Calu3 (cell line): ENCODE measurements at regions not wholly inside any gene's neighbourhood (a gene's known extent, or its start where the extent isn't known, plus 50 kb on each side); places are given as distances from the start of the nearest gene placed in this dataset.

Source experiments
- BruUV-seq: library from RNA; stranded (reverse); fragments of 400-500 nt; replicated peaks from 2 replicates; lab custom pipeline; 2021; lab: Mats Ljungman, UMichigan
- CTCF ChIA-PET: fragments of 300-600 bp; sonication (Branson Sonifier 250); formaldehyde crosslinking; loops from one replicate; lab custom pipeline; 2022; ENCODE audit warnings: antibody characterized with exemption; lab: Charles Lee
- DNase-seq: peaks from one replicate; pipeline ENCODE4 v3.0.0; 2022
- H3K27ac Mint-ChIP-seq: one replicate; pipeline ENCODE4 v1.8.0; 2022; ENCODE audit warnings: mixed read lengths; ENCODE audit not compliant: unreplicated experiment
- H3K27me3 Mint-ChIP-seq: one replicate; pipeline ENCODE4 v1.8.0; 2022; ENCODE audit warnings: mixed read lengths; ENCODE audit not compliant: unreplicated experiment
- H3K36me3 Mint-ChIP-seq: one replicate; pipeline ENCODE4 v1.8.0; 2022; ENCODE audit warnings: mild to moderate bottlenecking, moderate library complexity, mixed read lengths; ENCODE audit not compliant: insufficient read depth, unreplicated experiment
- H3K4me1 Mint-ChIP-seq: one replicate; pipeline ENCODE4 v1.8.0; 2022; ENCODE audit warnings: mild to moderate bottlenecking, low read depth, mixed read lengths; ENCODE audit not compliant: unreplicated experiment
- H3K4me3 Mint-ChIP-seq: one replicate; pipeline ENCODE4 v1.8.0; 2022; ENCODE audit warnings: mild to moderate bottlenecking, low read depth, moderate library complexity, mixed read lengths; ENCODE audit not compliant: unreplicated experiment
- H3K9me3 Mint-ChIP-seq: one replicate; pipeline ENCODE4 v1.8.0; 2022; ENCODE audit warnings: low read depth, mixed read lengths; ENCODE audit not compliant: unreplicated experiment
- CTCF ChIP-seq: fragments of 200-600 bp; IDR thresholded peaks from one replicate; pipeline ENCODE4 v1.8.0; 2022; ENCODE audit warnings: antibody characterized with exemption; ENCODE audit not compliant: unreplicated experiment
- intact Hi-C: fragments of 100-400 bp; cut with micrococcal nuclease; formaldehyde crosslinking; loops from one replicate; pipeline ENCODE4 v1.10.0; 2022; ENCODE audit not compliant: unreplicated experiment

GRCh38 chr9:11618241-11618805 is 1005.5 kb upstream of the PTPRD start:
- BruUV-seq, result no TSS peak
- intact Hi-C loops, result no loop called here
- Mint-ChIP-seq H3K4me3 (no peak overlapping the region), H3K27ac (no peak overlapping the region), H3K4me1 (no peaks in the 10 kb centered on the region), H3K36me3 (no peaks in the 10 kb centered on the region), H3K9me3 (peaks cover 9% of the 10 kb centered on the region), H3K27me3 (no peaks in the 10 kb centered on the region)
- TF ChIP-seq CTCF, result no peak
- CTCF ChIA-PET, result no interaction called here
- DNase-seq, result no peak

- DNase-seq, result no peak
- TF ChIP-seq CTCF, result no peak
Measured at GRCh38 chr9:11632691-11633090, 1019.9 kb upstream of the PTPRD start.

GRCh38 chr9:11646831-11647230 is 1034.0 kb upstream of the PTPRD start:
- no peak overlapping the region for H3K4me3 Mint-ChIP-seq
- intact Hi-C loops, result no loop called here
- peaks cover 8% of the 10 kb centered on the region for H3K9me3 Mint-ChIP-seq

More at GRCh38 chr9:11632691-11633090, 1019.9 kb upstream of the PTPRD start:
- H3K27me3 Mint-ChIP-seq, result no peaks in the 10 kb centered on the region
- BruUV-seq, result no TSS peak
- H3K4me1 Mint-ChIP-seq, result no peaks in the 10 kb centered on the region
- no peak overlapping the region for H3K4me3 Mint-ChIP-seq
- CTCF ChIA-PET, result no interaction called here
- H3K36me3 Mint-ChIP-seq, result no peaks in the 10 kb centered on the region
- peaks cover 4% of the 10 kb centered on the region for H3K9me3 Mint-ChIP-seq
- H3K27ac Mint-ChIP-seq, result no peak overlapping the region
- intact Hi-C loops, result no loop called here

GRCh38 chr9:11653867-11654266 is 1039.3 kb upstream of the TYRP1 start:
- no peaks in the 10 kb centered on the region for H3K36me3 Mint-ChIP-seq
- intact Hi-C loops, result no loop called here
- TF ChIP-seq CTCF, result no peak
- H3K4me3 Mint-ChIP-seq, result no peak overlapping the region
- no peaks in the 10 kb centered on the region for H3K27me3 Mint-ChIP-seq
- no TSS peak for BruUV-seq
- DNase-seq, result no peak
- H3K9me3 Mint-ChIP-seq, result peaks cover 3% of the 10 kb centered on the region
- H3K4me1 Mint-ChIP-seq, result no peaks in the 10 kb centered on the region
- no peak overlapping the region for H3K27ac Mint-ChIP-seq
- CTCF ChIA-PET, result no interaction called here

More at GRCh38 chr9:11646831-11647230, 1034.0 kb upstream of the PTPRD start:
- Mint-ChIP-seq H3K4me1 (no peaks in the 10 kb centered on the region), H3K27me3 (no peaks in the 10 kb centered on the region), H3K27ac (no peak overlapping the region), H3K36me3 (no peaks in the 10 kb centered on the region)
- CTCF ChIA-PET, result no interaction called here
- no TSS peak for BruUV-seq
- no peak for DNase-seq
- TF ChIP-seq CTCF, result no peak
